ENCODE measurements at regions not wholly inside any gene's neighbourhood (a gene's known extent, or its start where the extent isn't known, plus 50 kb on each side); places are given as distances from the start of the nearest gene placed in this dataset.

DNA sequence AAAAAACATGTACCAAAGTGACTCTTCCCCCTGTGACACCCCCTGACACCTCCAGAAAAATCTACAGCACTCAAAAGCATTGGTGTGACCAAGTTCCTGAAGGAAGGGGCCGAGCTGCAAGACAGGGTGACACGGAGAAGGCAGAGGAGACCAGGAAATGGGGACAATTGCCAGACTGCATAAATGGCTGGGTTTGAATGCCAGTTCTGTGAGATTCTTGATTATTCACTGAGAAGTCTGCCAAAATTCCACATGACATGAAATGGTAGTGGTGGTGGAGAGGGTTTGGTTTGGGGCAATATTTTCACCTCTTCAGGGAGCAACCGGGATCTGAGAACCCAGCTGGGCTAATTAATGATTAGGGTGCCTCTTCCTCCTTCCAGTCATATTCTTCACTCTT is 178.5 kb downstream of the ARL4C start:
- TF ChIP-seq POLR2A (IDR thresholded peaks at IDR 0.05; ENCODE audit: low read depth, low read length) (no peak), POLR2AphosphoS5 (IDR thresholded peaks at IDR 0.05; ENCODE audit: low read depth, low read length) (no peak), TAF1 (IDR thresholded peaks at IDR 0.05; ENCODE audit: borderline replicate concordance, low read depth, low read length) (no peak)
